HepG2 (cell line): ENCODE measurements at regions not wholly inside any gene's neighbourhood (a gene's known extent, or its start where the extent isn't known, plus 50 kb on each side); places are given as distances from the start of the nearest gene placed in this dataset.

Experiments
- ATAC-seq: fragments of 200-7000 bp; cut with Tn5 transposase; 3 replicates; pipeline ENCODE4 v1.9.1; 2020; ENCODE audit warnings: mild to moderate bottlenecking, moderate library complexity
- BruUV-seq: library from RNA; stranded (reverse); fragments of 400-500 nt; replicated peaks from 2 replicates; lab custom pipeline; 2021; lab: Mats Ljungman, UMichigan
- CTCF ChIA-PET: fragments of 300-600 bp; formaldehyde crosslinking; extraction: SDS; loops from one replicate; lab custom pipeline; 2021; ENCODE audit warnings: low total read pairs, inconsistent platforms, low intra/inter-chr PET ratio; lab: Yijun Ruan, JAX
- POLR2A ChIA-PET: fragments of 350-600 bp; sonication (Branson Sonifier 250); formaldehyde crosslinking; loops from one replicate; lab custom pipeline; 2020; ENCODE audit warnings: antibody characterized with exemption, inconsistent platforms; lab: Yijun Ruan, JAX
- DNase-seq: peaks from one replicate; pipeline ENCODE4 v3.0.0-alpha.2; 2015; ENCODE audit warnings: low spot score
- FAIRE-seq: peaks from 3 replicates; lab custom pipeline; 2011; peaks lifted over from hg19 to GRCh38; lab: Jason Lieb, UNC
- H2AFZ ChIP-seq: one replicate; pipeline ENCODE4 v1.6.1; 2011; ENCODE audit warnings: low read length, inconsistent platforms
- H3K27ac ChIP-seq: fragments of 300-600 bp; 3 replicates; pipeline ENCODE4 v1.8.0; 2011; ENCODE audit warnings: mixed run types, mild to moderate bottlenecking, mixed read lengths, low read length, inconsistent platforms; ENCODE audit not compliant: insufficient read depth; ENCODE audit errors: extremely low read length
- H3K27me3 ChIP-seq, 2 experiments: fragments of 200-600 bp in 1 of 2; 2 replicates in 1 of 2; 3 replicates in 1 of 2; pipeline versions ENCODE4 v1.6.0 to v1.8.0; 2011; ENCODE audit warnings: low read length in 2 of 2, mild to moderate bottlenecking in 2 of 2, moderate library complexity in 2 of 2, inconsistent platforms in 1 of 2; ENCODE audit not compliant: insufficient read depth in 2 of 2, control insufficient read depth in 1 of 2
- H3K36me3 ChIP-seq, 2 experiments: fragments of 200-600 bp in 1 of 2; replicated peaks in 1 of 2; 2 replicates in 1 of 2; 3 replicates in 1 of 2; pipeline versions ENCODE4 v1.5.1 to v1.8.0; 2011; ENCODE audit warnings: low read length in 2 of 2, inconsistent platforms in 1 of 2; ENCODE audit not compliant: insufficient read depth in 2 of 2, control insufficient read depth in 1 of 2
- H3K4me1 ChIP-seq: 2 replicates; pipeline ENCODE4 v1.5.1; 2012; ENCODE audit warnings: low read length, inconsistent platforms; ENCODE audit not compliant: insufficient read depth
- H3K4me2 ChIP-seq: 2 replicates; pipeline ENCODE4 v1.6.0; 2011; ENCODE audit warnings: low read depth, low read length, inconsistent platforms
- H3K4me3 ChIP-seq, 3 experiments: fragments of 200-600 bp in 1 of 3; sonication (generic), shearing (Covaris generic) in 1 of 3; replicated peaks in 1 of 3; 2 replicates each; pipeline ENCODE4 v1.5.1; 2011 to 2016; ENCODE audit warnings: low read length in 3 of 3, inconsistent platforms in 2 of 3, low read depth in 2 of 3, mild to moderate bottlenecking in 2 of 3, control low read depth in 1 of 3, mixed read lengths in 1 of 3; ENCODE audit not compliant: insufficient read depth in 1 of 3
- H3K79me2 ChIP-seq: one replicate; pipeline ENCODE4 v1.6.1; 2011; ENCODE audit warnings: low read length, inconsistent platforms; ENCODE audit not compliant: insufficient read depth
- H3K9ac ChIP-seq: 2 replicates; pipeline ENCODE4 v1.6.0; 2011; ENCODE audit warnings: mild to moderate bottlenecking, low read depth, low read length, inconsistent platforms; ENCODE audit not compliant: insufficient read depth
- H3K9me3 ChIP-seq: 2 replicates; pipeline ENCODE4 v1.5.1; 2012; ENCODE audit warnings: mild to moderate bottlenecking, low read length
- H4K20me1 ChIP-seq: 2 replicates; pipeline ENCODE4 v1.6.0; 2011; ENCODE audit warnings: inconsistent platforms, mild to moderate bottlenecking, low read length, moderate library complexity; ENCODE audit not compliant: insufficient read depth
- BRD4 ChIP-seq: sonication (generic); formaldehyde crosslinking; IDR thresholded peaks from 2 replicates; pipeline ENCODE4 v1.4.0; 2020; ENCODE audit warnings: missing genetic modification reagents
- DNMT1 ChIP-seq: sonication (generic); formaldehyde crosslinking; IDR thresholded peaks from 2 replicates; pipeline ENCODE4 v1.5.1; 2020; ENCODE audit warnings: mild to moderate bottlenecking, missing genetic modification reagents
- HMG20B ChIP-seq: conservative IDR thresholded peaks from 2 replicates; pipeline ENCODE4 v1.6.1; 2016; ENCODE audit warnings: missing genetic modification reagents, missing compliant biosample characterization
- JUN ChIP-seq: sonication (generic); formaldehyde crosslinking; IDR thresholded peaks from 2 replicates; pipeline ENCODE4 v1.4.0; 2020; ENCODE audit warnings: mild to moderate bottlenecking, missing genetic modification reagents
- MTERF4 ChIP-seq: sonication (generic); formaldehyde crosslinking; IDR thresholded peaks from 2 replicates; pipeline ENCODE4 v1.8.0; 2023; ENCODE audit warnings: mild to moderate bottlenecking, missing genetic modification reagents
- NFYC ChIP-seq: IDR thresholded peaks from 2 replicates; pipeline ENCODE4 v1.6.1; 2016; ENCODE audit warnings: missing genetic modification reagents, missing compliant biosample characterization
- PAXIP1 ChIP-seq: sonication (generic); formaldehyde crosslinking; conservative IDR thresholded peaks from 2 replicates; pipeline ENCODE4 v1.4.0; 2020; ENCODE audit warnings: mild to moderate bottlenecking, missing genetic modification reagents, moderate library complexity
- SIN3A ChIP-seq: IDR thresholded peaks from 2 replicates; pipeline ENCODE4 v1.6.1; 2011; ENCODE audit warnings: low read depth, mild to moderate bottlenecking, control low read depth, low read length, borderline replicate concordance
- TBP ChIP-seq: sonication (generic); formaldehyde crosslinking; IDR thresholded peaks from 2 replicates; pipeline ENCODE4 v1.5.0; 2020; ENCODE audit warnings: missing genetic modification reagents
- ZNF232 ChIP-seq: sonication (generic); formaldehyde crosslinking; IDR thresholded peaks from 2 replicates; pipeline ENCODE4 v1.4.0; 2020; ENCODE audit warnings: missing genetic modification reagents, borderline replicate concordance
- ZNF550 ChIP-seq: sonication (generic); formaldehyde crosslinking; IDR thresholded peaks from 2 replicates; pipeline ENCODE4 v1.4.0; 2020; ENCODE audit warnings: mild to moderate bottlenecking, missing genetic modification reagents, borderline replicate concordance
- ZNF703 ChIP-seq: sonication (generic); formaldehyde crosslinking; IDR thresholded peaks from 2 replicates; pipeline ENCODE4 v1.5.1; 2020; ENCODE audit warnings: missing genetic modification reagents, mild to moderate bottlenecking, moderate library complexity, borderline replicate concordance
- ZSCAN20 ChIP-seq: sonication (generic); formaldehyde crosslinking; IDR thresholded peaks from 2 replicates; pipeline ENCODE4 v1.4.0; 2020; ENCODE audit warnings: missing genetic modification reagents, mild to moderate bottlenecking, borderline replicate concordance
- WGBS: methylation state at CpG from one replicate; pipeline ENCODE4 v1.1.6; 2017; ENCODE audit warnings: low lambda C conversion rate; 5-methylcytosine and 5-hydroxymethylcytosine counted together
- in situ Hi-C: cut with HindIII; loops from 2 replicates; pipeline ENCODE4 v1.10.0; 2017; ENCODE audit warnings: low pct_unique_long_range_greater_than_20kb; ENCODE audit not compliant: extremely low pct_ligation_motif_present
- intact Hi-C: fragments of 100-400 bp; cut with micrococcal nuclease; formaldehyde crosslinking; loops from one replicate; pipeline ENCODE4 v1.10.0; 2022; ENCODE audit not compliant: unreplicated experiment
- TF ChIP-seq, protein P1 (sequence below): IDR thresholded peaks from 2 replicates; pipeline ENCODE4 v1.6.1; 2016; ENCODE audit warnings: low read depth, control low read depth

DNA sequence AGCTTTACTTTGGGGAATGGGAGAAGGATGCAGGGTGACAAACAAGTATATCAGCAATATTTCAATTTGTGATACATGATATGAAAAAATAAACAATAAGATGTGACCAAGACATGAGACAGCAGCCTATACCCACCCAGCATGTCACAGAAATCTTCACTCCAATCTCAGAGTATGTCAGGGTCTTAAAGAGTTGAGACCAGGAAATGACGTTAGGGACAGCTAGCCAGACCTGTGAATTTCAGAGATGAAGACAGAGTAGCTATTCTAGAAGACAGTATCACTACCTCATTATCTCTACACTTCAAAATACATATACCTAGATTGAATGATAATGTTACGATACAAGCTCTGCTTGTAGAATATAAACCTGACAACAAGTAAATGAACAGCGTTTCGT is 282.8 kb downstream of the ZEB2 start:
- Histone ChIP-seq H3K27me3 (no peaks in the 10 kb centered on the region), H3K79me2 (no peaks in the 10 kb centered on the region), H3K9me3 (no peaks in the 10 kb centered on the region), H2AFZ (no peak overlapping the region), H3K9ac (no peak overlapping the region), H3K36me3 (no peaks in the 10 kb centered on the region; a peak in 1 of 5 replicates), H3K4me3 (no peak overlapping the region), H3K4me2 (no peak overlapping the region), H4K20me1 (no peaks in the 10 kb centered on the region), H3K4me1 (0 out of 2 replicates have a peak, but pooled peaks cover 5% of the 10 kb centered on the region), H3K27ac (no peak overlapping the region)
- WGBS: 80% methylated on average over 4 of the region's 4 CpGs
- ATAC-seq: no peak
- no peak for TF ChIP-seq SIN3A
- no peak for TF ChIP-seq NFYC (CRISPR knock-in tag)
- no peak for TF ChIP-seq ZNF232 (CRISPR knock-in tag)
- no peak for TF ChIP-seq TBP
- TF ChIP-seq JUN (CRISPR knock-in tag): no peak
- no peak for TF ChIP-seq ZNF550
- no peak for TF ChIP-seq ZNF703 (CRISPR knock-in tag)
- TF ChIP-seq MTERF4 (CRISPR knock-in tag): no peak
- TF ChIP-seq ZSCAN20: no peak
- intact Hi-C loops (no loop called here), in situ Hi-C loops (no loop called here)
- ChIA-PET CTCF (no interaction called here), POLR2A (no interaction called here)
- no peak for FAIRE-seq
- no peak for DNase-seq
- no TSS peak for BruUV-seq

DNA sequence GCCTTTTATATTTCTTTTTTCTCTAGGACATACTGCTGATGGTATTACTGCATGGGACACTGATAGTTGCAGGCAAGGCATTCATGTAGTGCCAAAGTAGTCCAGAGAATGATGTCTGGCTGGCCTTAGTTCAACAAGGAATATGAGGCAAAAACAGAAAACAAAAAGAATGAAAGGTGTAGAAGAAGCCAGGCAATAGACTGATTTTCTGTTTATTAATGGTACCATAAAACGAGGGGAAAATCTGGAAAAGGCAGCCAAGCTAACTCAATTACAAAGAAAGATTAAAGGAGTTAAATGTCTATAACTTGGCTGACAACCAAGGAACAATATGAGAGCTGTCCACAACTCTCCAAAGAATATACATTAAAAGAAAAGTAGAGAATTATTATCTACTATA is 284.9 kb downstream of the ZEB2 start:
- Histone ChIP-seq H3K4me1 (no peaks in the 10 kb centered on the region), H3K4me2 (no peak overlapping the region), H2AFZ (no peak overlapping the region), H3K9me3 (no peaks in the 10 kb centered on the region), H3K79me2 (no peaks in the 10 kb centered on the region), H3K27ac (no peak overlapping the region), H3K36me3 (no peaks in the 10 kb centered on the region), H3K4me3 (no peak overlapping the region), H3K27me3 (no peaks in the 10 kb centered on the region), H3K9ac (no peak overlapping the region), H4K20me1 (no peaks in the 10 kb centered on the region)
- POLR2A ChIA-PET: no interaction called here
- DNase-seq (no peak), ATAC-seq (no peak), FAIRE-seq (no peak)
- in situ Hi-C loops (no loop called here), intact Hi-C loops (no loop called here)
- CTCF ChIA-PET: no interaction called here
- 52% methylated on average over 1 of the region's 1 CpG for WGBS
- no TSS peak for BruUV-seq
- TF ChIP-seq PAXIP1 (CRISPR knock-in tag) (no peak), DNMT1 (no peak), HMG20B (CRISPR knock-in tag) (no peak), BRD4 (no peak)
- TF ChIP-seq, protein P1, sequence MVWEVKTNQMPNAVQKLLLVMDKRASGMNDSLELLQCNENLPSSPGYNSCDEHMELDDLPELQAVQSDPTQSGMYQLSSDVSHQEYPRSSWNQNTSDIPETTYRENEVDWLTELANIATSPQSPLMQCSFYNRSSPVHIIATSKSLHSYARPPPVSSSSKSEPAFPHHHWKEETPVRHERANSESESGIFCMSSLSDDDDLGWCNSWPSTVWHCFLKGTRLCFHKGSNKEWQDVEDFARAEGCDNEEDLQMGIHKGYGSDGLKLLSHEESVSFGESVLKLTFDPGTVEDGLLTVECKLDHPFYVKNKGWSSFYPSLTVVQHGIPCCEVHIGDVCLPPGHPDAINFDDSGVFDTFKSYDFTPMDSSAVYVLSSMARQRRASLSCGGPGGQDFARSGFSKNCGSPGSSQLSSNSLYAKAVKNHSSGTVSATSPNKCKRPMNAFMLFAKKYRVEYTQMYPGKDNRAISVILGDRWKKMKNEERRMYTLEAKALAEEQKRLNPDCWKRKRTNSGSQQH (CRISPR knock-in tag): no peak
